Adrenal gland (tissue), 5 donors: ENCODE measurements at regions not wholly inside any gene's neighbourhood (a gene's known extent, or its start where the extent isn't known, plus 50 kb on each side); places are given as distances from the start of the nearest gene placed in this dataset.

Experiments
- CTCF ChIP-seq, 6 experiments: fragments of 450-650 bp in 4 of 6; fragments of 200-600 bp in 2 of 6; sonication (generic) in 1 of 6; IDR thresholded peaks; 1 replicate in 5 of 6; 2 replicates in 1 of 6; pipeline versions ENCODE4 v1.5.1 to v1.8.0; 2016 to 2021; ENCODE audit warnings: antibody characterized with exemption in 6 of 6, mild to moderate bottlenecking in 2 of 6, moderate library complexity in 1 of 6
- POLR2A ChIP-seq, 2 donors: fragments of 450-650 bp; IDR thresholded peaks; one replicate each; pipeline ENCODE4 v1.6.1; 2017; ENCODE audit warnings: antibody characterized with exemption in 2 of 2, mild to moderate bottlenecking in 2 of 2, moderate library complexity in 1 of 2
- donor health status: DM: no; HTN: no; CAD: no.

- no peak for TF ChIP-seq CTCF (IDR thresholded peaks at IDR 0.05)
- no peak for TF ChIP-seq POLR2A (IDR thresholded peaks at IDR 0.05)
Observed at GRCh38 chrX:8025705-8026104, 98.5 kb upstream of the PNPLA4 start.
